ENCODE measurements at regions not wholly inside any gene's neighbourhood (a gene's known extent, or its start where the extent isn't known, plus 50 kb on each side); places are given as distances from the start of the nearest gene placed in this dataset.

DNA sequence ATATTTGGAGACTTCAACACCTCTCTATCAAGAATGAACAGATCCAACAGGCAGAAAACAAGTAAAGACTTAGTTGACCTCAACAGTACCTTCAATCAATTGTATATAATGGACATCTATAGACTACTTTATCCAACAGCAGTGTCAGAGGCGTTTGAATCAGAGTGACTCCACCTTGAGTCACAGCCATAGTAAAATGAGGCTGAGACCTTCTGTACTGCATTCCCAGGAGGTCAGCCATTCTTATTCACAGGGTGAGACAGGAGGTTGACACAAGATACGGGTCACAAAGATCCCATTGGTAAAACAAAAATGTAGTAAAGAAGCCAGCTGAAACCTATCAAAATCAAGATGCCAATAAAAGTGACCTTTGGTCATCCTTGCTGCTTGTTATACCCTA is 299.8 kb downstream of the CNTN3 start:
- intact Hi-C loops (cut with DNase I): no loop called here
- no peak for ATAC-seq
- no peak for DNase-seq (ENCODE audit: low spot score)

DNA sequence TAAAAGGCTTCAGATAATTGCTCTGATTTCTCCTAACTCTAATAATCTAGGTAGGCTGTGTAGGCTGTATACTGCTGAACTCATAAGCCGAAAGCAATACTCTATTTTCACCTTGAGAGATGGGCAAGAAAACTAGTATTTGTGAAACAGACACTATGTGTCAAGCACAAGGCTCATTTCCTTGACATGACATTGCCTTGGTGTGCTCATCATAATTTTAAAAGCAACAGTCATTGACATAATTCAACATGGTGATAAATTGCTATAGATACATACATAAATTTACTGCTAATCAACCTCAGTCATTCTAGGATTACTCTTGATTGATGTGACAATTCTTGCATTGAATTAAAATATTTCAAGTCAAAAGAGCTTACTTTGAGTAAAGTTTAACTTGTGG is 304.7 kb downstream of the CNTN3 start:
- intact Hi-C loops (cut with DNase I): no loop called here
- ATAC-seq: no peak
- no peak for DNase-seq (ENCODE audit: low spot score)

DNA sequence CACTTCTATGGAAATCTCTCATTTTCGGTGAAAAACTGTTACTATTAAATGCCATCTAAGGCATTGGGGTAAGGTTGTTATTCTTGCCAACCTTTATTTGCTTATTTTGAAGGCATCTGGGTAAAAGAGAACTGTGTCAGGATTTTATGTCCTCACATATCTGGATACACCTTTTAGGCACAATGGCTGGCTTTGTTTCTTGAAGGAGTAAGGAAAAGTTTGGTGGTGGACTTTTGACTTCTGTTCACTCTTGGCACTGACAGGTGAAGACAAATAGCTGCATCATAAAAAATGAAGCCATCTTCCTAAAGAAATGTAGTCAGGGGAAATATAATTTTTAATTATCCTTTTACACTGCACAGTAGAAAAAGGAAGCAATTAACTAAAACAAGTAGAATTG is 310.0 kb downstream of the CNTN3 start:
- DNase-seq (ENCODE audit: low spot score) (no peak), ATAC-seq (no peak)
- intact Hi-C loops (cut with DNase I): no loop called here

GRCh38 chr3:74303711-74304110 is 310.7 kb downstream of the CNTN3 start:
- DNase-seq (ENCODE audit: low spot score): no peak
- ATAC-seq: no peak
- intact Hi-C loops (cut with DNase I): no loop called here

DNA sequence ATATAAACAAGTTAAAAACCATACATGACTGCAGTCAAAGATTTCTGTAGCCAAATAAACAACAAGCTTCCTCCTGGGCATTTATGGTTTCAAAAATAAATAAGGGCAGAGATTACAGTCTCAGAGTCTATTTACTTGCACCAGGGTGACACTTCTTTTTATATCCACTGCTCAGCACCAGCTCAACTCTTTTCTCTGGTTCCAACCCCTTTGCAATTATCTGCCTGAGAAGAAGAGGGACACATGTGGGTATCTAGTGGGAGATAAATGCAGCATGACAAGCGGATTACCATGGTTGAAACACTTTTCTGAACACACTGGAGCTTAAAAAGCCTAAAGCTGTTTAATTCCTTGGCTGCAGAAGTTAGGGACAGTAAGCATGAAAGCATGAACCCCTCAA is 311.5 kb downstream of the CNTN3 start:
- ATAC-seq: no peak
- no peak for DNase-seq (ENCODE audit: low spot score)
- intact Hi-C loops (cut with DNase I): no loop called here

DNA sequence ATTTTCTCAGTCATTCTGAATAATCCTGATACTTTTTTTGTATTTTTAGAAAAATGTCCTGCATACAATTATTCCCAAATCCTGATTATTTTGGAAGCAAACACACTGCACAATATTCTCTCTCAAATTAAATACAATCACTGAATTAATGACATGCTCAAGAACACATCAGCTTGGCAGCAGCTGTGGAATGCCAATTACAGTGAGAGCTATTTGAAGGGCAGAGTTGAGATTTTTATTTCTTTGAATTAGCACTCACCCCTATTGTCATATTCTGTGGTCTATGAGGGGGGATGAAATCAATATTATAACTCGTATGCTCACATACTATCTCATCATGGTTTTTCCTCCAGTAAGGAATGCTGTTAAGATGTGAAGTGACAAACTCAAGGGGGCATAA is 312.2 kb downstream of the CNTN3 start:
- no peak for DNase-seq (ENCODE audit: low spot score)
- intact Hi-C loops (cut with DNase I): no loop called here
- ATAC-seq: no peak

- DNase-seq (ENCODE audit: low spot score) (no peak), ATAC-seq (no peak)
- intact Hi-C loops (cut with DNase I): no loop called here
Measured at GRCh38 chr3:74301056-74301455, 313.4 kb downstream of the CNTN3 start.

- intact Hi-C loops (cut with DNase I): no loop called here
- no peak for DNase-seq (ENCODE audit: low spot score)
- no peak for ATAC-seq
Measured at GRCh38 chr3:74295479-74295878, 319.0 kb downstream of the CNTN3 start.

DNA sequence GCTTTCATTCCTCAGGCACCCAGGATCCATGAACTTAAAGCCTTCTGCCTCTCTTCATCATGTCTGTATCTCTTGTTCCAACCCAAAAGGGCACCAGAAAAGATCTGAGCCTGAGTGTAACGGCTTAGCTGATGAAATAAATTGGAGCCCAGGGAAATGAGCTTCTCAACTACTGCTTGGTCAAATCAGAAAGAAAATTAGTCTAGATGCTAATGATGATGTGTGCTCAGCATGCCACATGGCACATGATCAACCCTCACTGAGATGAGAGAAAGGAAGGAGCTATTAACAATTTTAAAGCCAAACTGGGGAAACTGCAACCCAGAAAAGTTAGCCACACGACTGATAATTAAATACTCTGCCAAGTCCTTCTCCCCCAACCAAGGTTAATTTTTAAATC is 325.7 kb downstream of the CNTN3 start:
- DNase-seq (ENCODE audit: low spot score): no peak
- no peak for ATAC-seq
- intact Hi-C loops (cut with DNase I): no loop called here

DNA sequence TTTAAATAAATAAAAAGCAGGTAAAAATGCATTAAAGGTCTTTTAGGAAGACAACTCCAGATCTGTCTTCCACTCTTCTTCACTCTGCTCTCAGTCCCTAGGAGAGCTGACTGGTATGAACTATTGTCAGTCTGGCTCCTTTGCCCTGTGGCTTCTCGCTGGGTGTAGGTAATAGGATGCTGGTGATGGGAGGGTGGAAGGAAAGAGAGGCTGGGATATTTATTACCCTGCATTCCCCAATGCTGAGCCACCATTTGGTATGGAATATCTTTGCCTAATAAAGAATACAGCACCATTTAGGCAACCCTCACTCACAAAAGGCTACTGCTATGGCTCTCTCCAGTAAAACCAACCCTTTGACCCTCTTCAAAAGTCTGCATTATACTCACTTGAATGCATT is 326.9 kb downstream of the CNTN3 start:
- DNase-seq (ENCODE audit: low spot score) (no peak), ATAC-seq (no peak)
- intact Hi-C loops (cut with DNase I): no loop called here

DNA sequence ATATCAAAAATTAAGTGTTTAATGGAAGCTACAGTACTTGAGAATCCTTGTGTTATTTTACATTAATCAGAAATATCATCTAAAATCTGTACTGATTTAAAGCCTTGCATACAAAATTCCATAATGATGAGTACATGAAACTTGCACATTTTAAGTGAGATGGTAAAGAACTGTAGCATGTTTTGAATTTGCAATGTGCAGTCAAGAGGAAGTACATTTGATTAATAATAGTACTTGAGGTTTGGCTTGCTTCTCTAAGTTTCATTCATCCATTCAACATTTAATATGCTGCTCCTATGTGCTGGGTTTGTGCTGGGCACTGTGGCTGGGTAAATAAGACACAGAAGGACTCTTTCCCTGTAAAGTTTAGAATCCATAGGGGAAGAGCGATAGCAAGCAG is 332.3 kb downstream of the CNTN3 start:
- no peak for DNase-seq (ENCODE audit: low spot score)
- no peak for ATAC-seq
- intact Hi-C loops (cut with DNase I): no loop called here

- no peak for ATAC-seq
- intact Hi-C loops (cut with DNase I): no loop called here
Measured at GRCh38 chr3:74281705-74282104, 332.8 kb downstream of the CNTN3 start.

GRCh38 chr3:74273555-74274402 is 340.7 kb downstream of the CNTN3 start:
- intact Hi-C loops (cut with DNase I): no loop called here
- ATAC-seq (no peak), DNase-seq (ENCODE audit: low spot score) (no peak)

More at GRCh38 chr3:74281705-74282104, 332.8 kb downstream of the CNTN3 start:
- DNase-seq (ENCODE audit: low spot score): no peak

GRCh38 chr3:74273091-74273490 is 341.4 kb downstream of the CNTN3 start:
- intact Hi-C loops (cut with DNase I): no loop called here
- no peak for DNase-seq (ENCODE audit: low spot score)
- peak; percentile 73 for ATAC-seq

DNA sequence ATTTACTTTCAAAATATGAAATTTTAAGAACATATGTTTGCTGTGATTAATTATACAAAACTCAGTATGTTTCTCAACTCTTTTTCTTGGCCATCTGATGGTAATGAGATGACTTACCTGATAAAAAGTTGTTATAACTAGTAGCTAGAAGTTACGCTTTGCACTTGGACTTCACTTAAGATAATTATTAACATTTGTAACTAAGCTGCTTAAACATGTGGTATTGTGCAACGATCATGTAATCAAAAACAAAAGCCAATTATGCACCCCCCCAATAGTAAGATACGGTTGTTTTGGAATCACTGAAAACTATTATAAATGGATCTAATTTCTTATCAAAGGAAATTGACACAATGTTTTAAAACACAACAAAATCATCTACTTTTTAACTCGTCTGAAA is 342.9 kb downstream of the CNTN3 start:
- intact Hi-C loops (cut with DNase I): no loop called here
- DNase-seq (ENCODE audit: low spot score) (no peak), ATAC-seq (no peak)

DNA sequence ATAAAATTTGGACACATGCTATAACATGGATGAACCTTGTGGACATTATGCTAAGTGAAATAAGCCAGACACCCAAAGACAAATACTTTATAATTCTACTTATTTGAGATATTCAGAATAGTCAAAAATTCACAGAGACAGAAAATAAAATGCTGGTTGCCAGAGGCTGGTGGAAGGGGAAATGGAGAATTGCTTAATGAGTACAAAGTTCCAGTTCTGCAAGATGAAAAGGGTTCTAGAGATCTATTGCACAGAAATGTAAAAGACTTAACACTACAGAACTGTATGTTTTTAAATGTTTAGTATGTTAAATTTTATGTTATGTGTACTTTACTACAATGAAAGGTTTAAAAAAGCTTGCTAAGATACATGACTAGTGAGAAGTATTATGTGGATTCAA is 344.8 kb downstream of the CNTN3 start:
- DNase-seq (ENCODE audit: low spot score) (no peak), ATAC-seq (no peak)
- intact Hi-C loops (cut with DNase I): no loop called here

- no peak for ATAC-seq
- DNase-seq (ENCODE audit: low spot score): no peak
- intact Hi-C loops (cut with DNase I): no loop called here
Measured at GRCh38 chr3:74268753-74269152, 345.7 kb downstream of the CNTN3 start.

DNA sequence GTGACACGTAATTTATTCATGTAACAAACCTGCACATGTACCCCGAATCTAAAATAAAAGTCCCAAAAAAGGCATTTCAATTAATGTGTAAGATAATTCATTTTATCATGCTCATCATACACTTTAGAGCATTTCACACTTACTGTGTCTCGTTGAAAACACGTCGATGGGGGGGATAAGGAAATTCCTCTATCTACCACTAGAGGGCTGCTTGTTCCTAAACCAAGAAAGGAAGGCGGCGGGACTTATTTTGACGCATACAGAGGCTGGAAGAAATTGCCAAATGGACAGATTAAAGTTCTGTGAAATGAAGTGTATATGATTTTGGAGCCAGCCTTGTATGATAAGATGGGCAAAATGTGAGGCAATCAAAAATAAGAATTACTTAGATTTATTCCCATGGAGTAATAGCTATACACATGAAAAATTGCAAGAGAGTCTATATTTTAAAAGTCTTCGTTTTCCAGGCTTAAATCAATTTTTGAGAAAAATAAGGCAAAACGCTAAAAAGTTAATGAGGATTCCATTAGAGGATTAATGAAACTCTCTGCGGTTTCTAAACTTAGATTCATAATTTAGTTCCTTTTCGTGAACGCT is 346.8 kb downstream of the CNTN3 start:
- DNase-seq (ENCODE audit: low spot score) (no peak), ATAC-seq (no peak)
- intact Hi-C loops (cut with DNase I): no loop called here

GRCh38 chr3:74267131-74267530 is 347.3 kb downstream of the CNTN3 start:
- intact Hi-C loops (cut with DNase I): no loop called here
- DNase-seq (ENCODE audit: low spot score) (no peak), ATAC-seq (no peak)

DNA sequence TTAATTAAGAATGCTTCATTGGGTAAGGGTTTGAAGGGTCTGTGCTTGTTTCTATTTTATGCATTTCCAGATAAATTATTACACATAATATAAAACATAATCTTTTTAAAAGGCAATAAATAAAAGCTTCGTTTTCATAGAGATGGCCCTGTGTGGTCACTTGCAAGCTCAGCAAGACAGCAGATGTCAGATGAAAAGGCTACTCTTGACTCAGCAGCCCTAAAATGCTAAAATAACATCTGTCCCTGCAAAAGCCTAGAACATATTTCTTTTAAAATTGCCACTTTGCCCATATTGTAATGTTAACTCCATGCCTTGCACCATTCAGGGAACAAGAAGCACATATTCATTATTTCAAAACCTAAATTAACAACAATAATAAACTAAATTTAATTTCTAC is 349.4 kb downstream of the CNTN3 start:
- ATAC-seq (no peak), DNase-seq (ENCODE audit: low spot score) (no peak)
- intact Hi-C loops (cut with DNase I): no loop called here

DNA sequence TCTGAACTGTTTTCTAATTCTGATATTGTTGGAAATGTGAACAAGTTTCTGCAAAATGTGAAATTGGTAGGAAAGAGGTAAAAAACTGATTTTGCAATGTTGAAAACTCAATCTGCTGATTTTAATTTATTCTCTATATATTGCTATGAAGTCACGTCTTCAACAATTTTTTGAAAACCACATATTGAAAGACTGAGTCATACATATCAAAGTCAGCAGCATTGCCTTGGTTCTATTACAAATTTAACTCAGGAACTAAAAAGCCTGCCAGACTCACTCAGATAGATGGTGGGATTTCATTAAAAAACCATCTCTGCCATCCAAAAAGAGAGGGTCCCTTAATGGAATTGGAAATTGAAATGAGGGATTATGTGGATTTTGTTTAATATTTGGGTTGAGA is 351.4 kb downstream of the CNTN3 start:
- intact Hi-C loops (cut with DNase I): no loop called here
- ATAC-seq (no peak), DNase-seq (ENCODE audit: low spot score) (no peak)

Measured in sciatic nerve (tissue), 2 donors.